NCI-H82 treated with DMSO at 0.1 percent for 48 hours (cell line): ENCODE measurements at regions not wholly inside any gene's neighbourhood (a gene's known extent, or its start where the extent isn't known, plus 50 kb on each side); places are given as distances from the start of the nearest gene placed in this dataset.
"Not testable (repeated sequence)": the region's sequence is repeated elsewhere in the genome, so short reads cannot be mapped to it uniquely, and the experiment has no call there.

Source experiments
- DNase-seq: peaks from one replicate; lab custom pipeline; 2025; ENCODE audit not compliant: unreplicated experiment; lab: John Stamatoyannopoulos, UW

DNA sequence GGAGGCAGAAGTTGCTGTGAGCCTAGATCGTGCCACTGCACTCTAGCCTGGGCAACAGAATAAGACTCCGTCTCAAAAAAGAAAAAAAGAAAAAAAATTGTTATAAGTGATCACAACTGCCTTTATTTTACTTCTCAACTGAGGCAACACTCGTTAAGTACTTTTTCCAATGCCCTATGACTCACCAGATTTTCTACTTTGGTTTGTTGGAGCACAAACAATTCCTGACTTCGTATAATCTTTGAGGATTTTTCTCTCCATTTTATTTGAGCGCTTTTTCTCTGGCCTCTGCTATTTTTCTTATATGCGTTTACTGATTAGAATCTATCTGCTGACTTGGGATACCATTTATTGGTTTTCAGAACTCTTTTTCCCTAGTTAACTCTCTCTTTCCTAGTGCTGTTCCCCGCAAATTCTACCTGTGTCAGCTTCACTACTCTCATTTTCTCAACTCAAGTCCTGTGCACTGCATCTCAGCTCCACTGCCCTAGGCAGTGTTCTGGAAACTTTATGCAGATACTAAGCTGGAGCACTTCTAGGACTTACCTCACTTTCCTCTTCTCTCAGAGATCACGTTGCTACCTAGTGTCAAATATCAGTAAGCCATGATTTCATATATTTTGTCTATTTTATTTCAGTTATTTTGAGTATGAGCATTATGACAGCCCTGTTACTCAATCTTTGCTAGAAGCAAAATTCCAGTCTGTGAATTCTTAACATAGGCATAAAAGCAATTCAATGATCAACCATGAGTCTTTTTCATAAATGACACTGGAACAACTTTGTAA is 1120.1 kb upstream of the CITED2 start:
- no peak for DNase-seq

DNA sequence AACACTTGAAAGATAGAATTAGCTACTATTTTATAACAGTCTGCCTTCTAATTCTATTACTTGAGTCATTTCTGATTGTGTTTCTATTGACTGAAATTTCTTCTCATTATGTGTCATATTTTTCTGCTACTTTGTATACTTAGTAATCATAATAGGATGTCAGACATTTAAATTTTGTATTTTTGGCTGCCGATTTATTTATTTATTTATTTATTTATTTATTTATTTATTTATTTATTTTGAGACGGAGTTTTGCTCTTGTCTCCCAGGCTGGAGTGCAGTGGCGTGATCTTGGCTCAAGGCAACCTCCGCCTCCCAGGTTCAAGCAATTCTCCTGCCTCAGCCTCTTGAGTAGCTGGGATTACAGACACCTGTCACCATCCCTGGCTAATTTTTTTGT is 1119.0 kb upstream of the CITED2 start:
- DNase-seq = not testable (repeated sequence)

DNA sequence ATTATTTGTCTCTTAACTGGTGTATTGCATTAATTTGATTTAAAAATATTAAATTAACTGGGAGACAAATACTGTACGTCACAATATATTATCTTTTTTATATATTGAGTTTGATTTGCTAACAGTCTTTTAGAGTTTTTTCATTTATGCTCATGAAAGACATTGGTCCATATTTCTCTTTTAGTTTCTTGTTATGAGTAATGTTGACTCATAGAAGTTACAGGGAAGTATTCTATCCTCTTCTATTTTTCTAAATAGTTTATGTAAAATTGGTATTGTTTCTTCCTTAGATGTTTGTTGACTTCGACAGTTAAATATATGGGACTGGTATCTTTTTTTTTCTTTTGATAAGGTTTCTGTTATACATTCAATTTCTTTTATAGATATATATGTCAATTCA is 1115.6 kb upstream of the CITED2 start:
- DNase-seq = no peak

DNA sequence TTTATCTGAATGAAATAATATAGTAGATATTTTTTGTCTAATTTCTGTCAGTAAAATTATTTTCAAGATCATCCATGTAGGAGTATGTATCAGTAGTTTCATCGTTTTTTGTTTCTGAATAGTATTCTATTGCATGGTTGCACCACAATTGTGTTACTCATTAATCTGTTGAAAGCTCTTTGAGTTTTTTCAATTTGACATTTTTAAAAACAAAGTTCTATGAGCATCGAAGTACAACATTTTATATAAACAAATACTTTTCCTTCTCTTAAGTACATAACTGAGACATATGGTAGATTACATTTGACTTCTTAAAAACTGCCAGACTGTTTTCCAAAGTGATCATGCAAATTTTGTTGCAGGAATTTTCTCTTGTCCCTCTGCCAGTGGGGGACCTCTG is 1113.1 kb upstream of the CITED2 start:
- no peak for DNase-seq

DNA sequence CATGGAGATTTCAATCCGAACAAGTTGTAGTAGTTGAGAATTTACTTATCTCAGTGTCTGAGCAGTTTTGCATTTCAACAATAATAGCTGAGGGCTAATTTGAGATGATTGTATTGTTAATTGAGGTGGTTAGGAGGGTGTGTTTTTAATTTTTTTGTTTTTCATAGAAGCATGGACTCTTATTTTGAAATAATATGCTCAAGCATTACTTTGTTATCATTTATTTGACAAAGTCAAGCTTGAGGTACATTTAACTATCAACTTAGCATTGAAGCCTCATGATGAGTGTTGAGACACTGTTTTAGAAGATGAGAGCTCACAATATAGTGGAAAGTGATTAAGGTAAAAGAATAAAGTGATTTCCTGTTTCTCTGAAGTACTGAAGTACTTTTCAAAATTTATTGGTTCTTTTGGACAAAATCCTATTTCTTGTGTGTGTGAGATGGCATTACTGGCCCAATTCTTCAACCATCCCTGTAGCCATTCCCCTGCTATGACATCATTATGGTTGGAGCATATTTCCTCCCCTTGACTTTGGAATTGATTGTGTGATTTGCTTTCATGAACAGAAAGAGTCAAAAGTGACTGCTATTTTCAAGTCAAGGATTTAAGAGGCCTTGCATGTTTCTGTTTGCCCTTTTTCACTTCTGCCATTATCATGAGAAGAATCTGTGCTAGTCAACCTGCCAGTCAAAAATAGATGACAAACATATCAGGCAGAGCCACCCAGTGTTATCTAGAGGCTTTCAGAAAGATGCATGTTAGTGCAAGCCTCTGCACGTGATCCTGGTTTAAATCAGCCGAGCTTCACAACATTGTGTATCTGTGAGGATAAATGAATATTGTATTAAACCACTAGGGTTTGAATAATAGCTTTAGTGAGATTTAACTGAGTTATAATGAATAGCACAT is 1112.3 kb upstream of the CITED2 start:
- DNase-seq = no peak

DNA sequence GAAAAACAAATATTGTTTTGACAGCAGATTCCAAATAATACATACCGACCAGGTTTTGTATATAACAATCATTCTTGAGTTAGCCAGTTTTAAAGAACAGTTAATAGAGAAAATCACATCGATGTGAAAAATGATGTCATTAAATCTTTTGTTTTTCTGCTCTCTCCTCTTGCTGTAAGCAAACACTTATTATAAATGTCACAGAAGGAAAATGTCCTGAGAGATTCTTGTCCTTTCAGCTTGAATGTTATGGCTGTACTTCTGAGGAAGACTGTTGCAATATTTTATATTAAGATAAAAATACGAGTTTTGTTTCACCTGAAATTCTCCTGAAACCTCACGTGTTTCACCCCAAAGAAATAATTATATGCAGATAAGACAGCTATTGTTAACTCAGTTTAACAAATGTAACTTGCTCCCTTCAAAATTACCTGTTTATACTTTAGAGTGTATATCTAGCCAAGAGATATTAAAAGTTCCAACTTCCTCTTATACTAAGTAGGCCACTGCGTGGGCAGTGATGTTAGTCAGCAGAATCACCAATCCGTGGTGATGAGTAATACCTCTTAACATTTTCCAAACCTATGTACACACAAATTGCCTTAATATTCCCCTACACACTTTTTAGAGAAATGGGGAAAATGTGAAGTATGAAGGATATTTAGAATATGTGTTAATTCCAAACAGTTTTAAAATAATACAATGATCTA is 1111.4 kb upstream of the CITED2 start:
- no peak for DNase-seq

DNA sequence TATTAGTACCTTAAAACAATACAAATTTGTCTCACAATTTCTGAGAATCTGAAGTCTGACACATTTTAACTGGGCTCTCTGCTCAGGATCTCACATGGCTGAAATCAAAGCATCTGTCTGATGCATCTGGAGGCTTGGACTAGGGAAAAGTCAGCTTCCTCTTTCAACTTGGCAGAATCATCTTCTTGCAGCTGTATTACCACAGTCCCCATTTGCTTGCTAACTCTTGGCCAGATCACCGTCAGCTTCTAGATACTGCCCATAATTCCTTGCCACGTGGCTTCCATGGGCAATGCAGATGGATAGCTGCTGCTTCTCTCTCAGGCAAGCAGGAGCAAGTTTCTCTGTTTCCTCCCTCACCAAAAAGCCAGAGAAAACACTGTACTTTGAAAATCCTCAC is 1106.4 kb upstream of the CITED2 start:
- DNase-seq = no peak

DNA sequence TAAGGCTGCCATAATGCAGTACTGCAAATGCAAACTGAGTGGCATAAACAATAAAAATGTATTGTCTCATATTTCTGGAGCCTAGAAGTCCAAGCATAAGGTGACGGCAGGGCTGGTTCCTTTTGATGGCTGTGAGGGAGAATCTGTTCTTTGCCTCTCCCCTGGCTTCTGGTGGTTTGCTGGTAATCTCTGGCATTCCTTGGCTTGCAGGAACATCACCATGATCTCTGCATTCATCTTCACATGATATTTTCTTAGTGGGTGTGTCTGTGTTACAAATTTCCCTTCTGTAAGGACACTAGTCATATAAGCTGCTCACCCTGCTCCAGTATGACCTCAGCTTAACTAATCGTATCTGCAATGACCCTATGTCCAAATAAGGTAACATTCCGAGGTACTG is 1104.2 kb upstream of the CITED2 start:
- DNase-seq = no peak

DNA sequence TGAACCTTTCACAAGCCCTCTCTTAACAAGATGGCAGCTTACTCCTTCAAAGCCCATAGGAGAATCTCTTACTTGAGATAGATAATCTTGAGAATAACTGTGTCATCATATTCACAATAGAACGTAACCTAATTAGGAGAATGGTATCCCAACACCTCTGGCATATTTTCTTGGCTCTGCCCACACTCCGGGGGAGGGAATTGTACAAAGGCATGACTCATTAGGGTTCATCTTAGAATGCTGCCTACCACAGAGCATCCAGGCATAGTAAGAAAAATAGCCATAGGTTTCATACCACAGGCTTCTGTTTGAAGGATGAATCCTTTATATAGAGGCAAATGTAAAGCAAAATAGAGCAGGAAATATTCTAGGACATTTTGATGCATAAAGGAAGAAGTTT is 1100.6 kb upstream of the CITED2 start:
- DNase-seq = no peak

DNA sequence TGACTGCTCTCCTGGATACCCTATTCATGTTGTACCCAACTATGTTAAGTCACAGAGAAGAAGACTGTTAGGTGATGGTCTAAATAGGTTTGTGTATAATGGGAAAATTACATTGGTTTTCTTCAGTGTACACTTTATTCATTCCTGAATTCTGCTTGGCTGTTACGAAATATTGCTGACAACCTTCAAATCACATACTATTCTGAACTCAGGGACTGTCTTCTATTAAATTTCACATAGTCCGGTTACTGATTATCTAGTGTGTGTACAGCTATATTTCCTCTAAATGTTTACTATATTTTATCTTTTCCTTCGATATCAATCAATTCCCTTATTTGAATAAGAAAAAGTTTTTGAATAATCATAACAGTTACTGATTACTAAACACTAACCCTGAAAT is 1090.3 kb upstream of the CITED2 start:
- DNase-seq = no peak

DNA sequence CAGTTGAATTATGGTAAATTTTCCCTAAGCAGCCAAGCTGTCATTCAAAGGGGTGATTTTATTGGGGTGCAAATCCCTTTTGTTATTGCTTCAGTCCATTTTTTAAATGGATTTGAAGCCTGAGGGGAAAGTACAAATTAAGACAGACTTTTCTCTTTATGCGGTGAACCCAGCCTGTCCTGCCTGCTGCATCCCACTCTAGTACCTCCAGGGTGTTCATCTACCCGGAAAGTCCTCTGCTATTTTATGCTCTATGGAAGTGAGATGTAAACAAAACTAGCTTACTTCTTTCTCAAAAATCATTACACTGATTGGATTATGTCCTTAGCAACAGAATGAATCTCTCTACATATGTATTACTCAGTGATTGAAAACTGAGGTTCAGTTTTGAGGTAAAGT is 1088.9 kb upstream of the CITED2 start:
- no peak for DNase-seq

DNA sequence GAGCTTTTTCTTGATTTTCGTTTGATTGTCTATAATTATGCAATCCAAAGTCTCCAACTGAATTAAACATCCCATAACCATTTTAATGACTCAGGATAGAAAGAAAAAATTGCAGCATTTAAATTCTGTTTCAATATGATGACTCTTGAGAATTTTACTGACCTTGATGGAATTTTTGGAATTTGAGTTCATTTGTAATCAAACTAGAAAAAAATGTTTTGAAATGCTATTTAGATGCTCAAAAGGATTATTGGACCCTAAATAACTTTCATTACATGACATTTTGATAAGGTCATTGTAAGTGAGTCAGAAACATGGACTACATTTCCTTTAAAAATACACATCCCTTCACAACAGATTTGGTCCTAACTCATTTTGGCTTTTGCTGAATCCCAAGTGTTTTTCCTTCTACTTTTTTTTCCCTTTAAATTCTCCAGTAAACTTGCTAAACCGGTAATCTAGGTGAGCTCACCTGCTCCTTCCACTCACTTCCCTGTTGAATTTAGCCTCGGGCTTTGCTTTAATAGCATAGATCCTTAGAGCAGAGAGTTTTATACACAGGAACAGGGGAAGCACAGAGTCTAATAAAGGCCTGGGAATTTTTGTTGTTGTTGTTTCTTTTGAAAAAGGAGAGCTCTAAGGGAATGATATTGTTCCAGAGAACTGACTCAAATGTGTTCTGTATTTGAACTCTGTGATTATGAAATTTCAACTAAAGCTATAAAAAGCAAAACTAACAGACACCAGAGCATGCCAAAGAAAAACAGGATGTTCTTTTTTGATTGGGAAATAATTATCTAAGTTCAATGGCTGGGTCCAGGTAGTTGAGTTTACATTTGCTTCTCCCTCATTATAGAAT is 1088.2 kb upstream of the CITED2 start:
- DNase-seq = no peak

DNA sequence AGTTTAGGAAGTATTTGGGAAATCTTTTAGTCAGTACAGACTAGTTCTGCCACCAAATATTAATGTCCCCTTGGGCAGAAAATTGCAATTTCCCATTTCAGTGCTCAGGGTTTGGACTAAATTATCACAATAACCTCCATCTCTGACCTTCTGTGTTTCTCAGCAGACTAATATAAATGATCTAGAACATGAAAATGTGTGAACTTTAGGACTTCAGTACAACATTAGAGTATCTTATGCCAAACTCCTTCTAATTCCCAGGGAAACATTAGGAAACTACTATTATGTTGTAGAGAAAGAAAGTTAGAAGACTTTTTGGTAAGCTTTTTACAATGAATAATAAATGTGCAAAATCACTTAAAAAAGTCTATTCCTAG is 1087.6 kb upstream of the CITED2 start:
- DNase-seq = no peak

DNA sequence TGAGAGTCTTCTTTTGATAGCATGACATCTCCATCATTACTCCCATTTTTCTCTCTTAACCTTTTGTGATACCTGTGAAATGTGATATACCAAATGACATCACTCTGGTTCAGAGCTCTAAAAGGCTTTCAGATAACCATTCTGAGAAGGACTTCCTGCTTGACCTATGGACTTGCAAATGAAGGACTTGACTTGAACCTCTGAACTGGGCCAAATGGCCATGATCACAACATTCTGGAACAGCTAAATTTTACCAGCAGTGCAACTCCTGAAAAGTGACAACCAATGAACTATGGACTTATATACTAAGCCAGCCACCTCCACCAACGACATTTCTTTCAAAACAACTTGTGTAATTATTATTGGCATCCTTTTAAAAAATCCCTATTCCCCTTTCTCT is 1085.8 kb upstream of the CITED2 start:
- DNase-seq = no peak

DNA sequence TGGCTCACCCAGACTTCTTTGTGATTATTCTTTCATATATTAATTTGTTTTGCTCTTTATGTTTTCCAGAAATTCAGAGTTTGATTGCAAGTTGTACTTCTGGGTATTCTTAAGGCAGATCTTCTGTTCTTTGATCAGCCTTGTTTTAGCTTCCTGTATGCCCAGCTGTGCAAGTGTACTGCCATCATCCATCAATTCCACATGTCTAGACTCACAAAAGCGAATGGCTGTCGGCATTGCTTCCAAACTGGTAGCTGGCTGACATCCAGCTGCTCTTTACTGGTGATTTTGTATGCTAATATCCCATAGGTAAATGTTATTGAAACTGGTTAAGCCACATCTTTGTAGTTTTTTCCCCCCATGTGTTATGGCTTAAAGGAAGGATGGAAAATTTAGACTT is 1084.8 kb upstream of the CITED2 start:
- no peak for DNase-seq

DNA sequence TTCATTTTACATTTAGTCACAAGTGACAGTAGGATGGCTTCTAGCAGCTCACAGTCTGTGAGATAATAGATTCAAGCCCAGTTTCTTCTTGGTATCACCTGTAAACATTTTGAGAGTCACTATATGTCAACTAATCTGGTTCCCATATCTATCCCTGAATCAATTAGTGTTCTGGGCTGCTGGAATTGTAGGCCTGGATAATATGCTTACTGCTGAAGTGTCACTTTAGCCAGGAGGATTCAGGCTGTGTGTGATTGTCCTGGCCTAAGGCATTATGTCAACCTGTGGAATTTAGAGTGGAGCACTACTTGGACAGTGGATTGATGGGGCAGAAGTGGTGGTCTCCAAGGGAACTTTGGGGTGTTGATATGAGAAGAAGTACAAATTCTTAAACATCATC is 1071.8 kb upstream of the CITED2 start:
- DNase-seq = no peak

DNA sequence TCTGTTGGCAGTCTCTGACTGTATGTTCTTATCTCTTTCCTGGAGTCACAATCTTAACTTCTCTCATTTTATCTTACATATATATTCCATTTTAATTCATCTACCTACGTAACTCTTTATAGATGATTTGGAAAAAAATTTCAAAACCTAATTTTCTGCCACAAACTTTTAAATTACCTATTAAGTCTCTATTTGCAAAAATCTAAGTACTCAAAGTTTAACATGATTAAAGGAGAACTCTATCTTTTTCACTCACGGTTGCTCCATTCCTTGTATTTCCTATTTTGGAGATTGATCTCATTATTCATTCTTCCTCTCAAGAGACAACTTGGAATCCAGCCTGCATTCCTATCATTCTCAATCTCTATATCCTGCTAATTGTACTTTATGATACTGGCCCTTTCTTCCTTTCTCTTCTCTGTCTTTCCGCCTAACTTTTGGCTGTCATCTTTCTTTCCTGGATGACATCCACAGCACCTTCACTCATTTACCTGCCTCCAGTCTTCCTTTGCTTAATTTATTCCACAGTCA is 1071.1 kb upstream of the CITED2 start:
- DNase-seq = no peak

DNA sequence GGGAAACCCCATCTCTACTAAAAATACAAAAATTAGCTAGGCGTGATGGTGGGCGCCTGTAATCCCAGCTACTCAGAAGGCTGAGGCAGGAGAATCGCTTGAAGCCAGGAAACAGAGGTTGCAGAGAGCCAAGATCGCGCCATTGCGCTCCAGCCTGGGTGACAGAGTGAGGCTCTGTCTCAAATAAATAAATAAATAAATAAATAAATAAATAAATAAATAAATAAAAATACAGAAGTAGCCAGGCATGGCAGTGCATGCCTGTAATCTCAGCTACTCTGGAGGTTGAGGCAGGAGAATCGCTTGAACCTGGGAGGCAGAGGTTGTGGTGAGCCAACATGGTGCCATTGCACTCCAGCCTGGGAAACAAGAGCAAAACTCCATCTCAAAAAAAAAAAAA is 1068.7 kb upstream of the CITED2 start:
- DNase-seq = not testable (repeated sequence)

DNA sequence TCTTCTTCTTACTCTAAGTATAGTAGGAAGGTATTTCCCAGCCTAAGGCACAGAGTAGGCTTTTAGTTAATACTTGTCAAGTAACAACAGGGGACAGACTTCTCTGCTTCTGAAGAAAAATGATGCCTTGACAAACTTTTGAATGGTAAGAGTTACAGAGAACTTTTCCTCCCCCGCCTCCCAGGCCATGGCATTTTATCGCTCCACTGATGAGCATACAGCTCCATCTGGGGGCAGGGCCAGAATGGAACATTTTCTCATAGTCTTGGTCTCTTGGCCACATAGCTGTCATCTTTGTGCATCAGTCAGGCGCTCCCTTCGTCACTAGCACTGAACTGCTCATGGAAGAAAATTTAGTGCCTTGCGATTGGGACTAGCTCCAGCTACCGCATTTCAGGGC is 1066.8 kb upstream of the CITED2 start:
- peak; percentile 20 for DNase-seq

DNA sequence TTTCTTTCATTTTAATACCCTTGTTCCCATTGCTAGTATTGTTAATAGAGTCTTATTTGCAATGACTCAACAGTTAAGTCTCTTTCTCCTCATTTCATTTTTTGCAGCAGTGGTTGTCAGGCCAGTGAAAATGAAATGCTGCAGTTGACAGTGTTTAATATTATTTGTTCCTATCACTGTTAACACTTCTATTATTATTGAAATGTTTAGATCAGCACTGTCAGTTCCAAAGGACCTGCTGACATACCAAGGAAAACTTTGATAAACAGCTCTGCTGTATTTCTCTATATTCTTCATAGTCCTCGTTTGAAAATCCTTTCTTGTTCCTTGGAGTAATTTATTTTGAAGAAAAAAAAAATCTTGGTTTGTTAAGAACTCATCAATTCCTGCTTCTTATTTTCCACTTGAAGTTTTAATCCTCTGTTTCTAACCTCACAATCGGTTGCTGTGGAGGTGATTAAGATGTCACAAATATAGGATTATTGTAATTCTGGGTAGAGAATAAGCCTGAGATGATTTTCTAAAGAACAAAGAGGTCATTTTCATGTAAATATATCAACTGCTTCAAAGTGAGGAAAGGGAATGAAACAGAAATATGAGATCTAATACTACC is 1065.9 kb upstream of the CITED2 start:
- DNase-seq = no peak
